HT-29 (cell line): ENCODE measurements at regions not wholly inside any gene's neighbourhood (a gene's known extent, or its start where the extent isn't known, plus 50 kb on each side); places are given as distances from the start of the nearest gene placed in this dataset.
"Not testable (repeated sequence)": the region's sequence is repeated elsewhere in the genome, so short reads cannot be mapped to it uniquely, and the experiment has no call there.

ENCODE experiments used
- DNase-seq: peaks from one replicate; pipeline ENCODE4 v3.0.0-alpha.2; 2015; ENCODE audit warnings: low spot score

DNA sequence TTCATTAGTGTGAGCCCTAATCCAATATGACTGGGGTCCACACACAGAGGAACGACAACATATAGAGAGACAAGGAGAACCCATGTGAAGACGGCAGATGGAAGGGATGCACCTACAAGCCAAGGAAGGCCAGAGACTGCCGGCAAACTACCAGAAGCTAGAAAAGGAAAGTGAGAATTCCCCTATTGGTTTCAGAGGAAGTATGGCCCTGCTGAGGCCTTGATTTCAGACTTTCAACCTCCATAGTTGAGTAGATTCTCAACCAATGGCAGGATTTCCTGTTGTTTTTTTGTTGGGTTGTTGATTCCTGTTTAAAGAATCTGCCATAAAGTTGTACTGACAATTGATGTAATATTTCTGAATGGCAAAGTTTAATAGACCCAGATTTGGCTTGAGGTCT, 241.5 kb downstream of the SATB2 start:
- DNase-seq, result no peak

DNA sequence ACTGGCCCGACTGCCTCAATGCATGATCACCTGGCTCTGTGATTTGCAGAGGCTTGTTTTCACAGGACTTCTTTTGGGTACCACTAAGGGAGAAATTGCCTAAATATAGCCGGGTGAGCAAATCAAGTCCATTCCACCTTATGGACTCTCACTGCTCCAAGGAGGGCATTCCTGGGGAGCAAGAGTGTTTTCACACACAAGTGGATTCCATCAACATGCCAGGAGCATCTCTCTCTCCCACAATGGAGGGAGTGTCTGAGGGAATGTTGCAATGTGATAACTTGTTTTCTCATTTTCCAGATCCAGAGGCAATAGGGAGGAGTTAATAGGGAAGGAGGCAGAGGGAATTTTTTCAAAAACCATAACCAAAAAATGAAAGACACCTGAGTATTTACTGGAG, 250.7 kb downstream of the SATB2 start:
- no peak for DNase-seq

DNA sequence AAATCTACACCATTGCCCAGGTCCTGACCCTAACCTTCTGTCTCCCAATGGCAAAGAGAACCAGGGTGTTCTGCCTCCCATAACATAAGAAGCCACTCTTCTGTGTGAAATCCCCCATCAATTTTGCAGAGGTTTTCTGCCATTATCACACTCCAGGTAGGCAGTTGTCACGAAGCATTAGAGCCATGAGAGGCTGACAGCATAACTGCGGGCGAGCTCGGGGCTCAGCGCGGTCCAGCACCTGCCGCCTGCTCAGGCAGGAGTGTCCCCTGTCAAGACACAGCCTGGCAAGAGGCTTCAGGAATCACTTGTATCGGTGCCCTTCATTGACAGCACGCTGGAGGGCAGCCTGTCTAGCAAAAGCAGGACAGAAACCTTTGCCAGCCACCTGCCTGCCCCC, 251.2 kb downstream of the SATB2 start:
- no peak for DNase-seq

DNA sequence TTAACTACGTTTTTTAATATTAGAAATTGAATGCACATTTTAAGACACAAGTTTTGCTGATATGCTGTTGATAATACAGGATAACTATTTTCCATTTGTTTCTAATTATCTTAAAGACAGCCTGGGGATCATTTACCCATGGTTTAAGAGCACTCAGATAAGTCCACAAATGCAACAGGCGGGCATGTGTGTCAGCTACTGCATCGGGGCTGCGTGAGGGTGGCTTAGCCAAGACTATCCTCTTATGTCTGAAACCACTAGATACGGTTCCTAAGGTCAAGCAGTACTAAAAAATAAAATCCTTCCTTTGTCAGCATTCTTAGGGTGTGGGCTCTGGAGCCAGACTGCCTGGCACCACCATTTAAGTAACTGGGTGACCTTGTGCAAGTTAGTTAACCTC, 254.8 kb downstream of the SATB2 start:
- DNase-seq, result no peak

DNA sequence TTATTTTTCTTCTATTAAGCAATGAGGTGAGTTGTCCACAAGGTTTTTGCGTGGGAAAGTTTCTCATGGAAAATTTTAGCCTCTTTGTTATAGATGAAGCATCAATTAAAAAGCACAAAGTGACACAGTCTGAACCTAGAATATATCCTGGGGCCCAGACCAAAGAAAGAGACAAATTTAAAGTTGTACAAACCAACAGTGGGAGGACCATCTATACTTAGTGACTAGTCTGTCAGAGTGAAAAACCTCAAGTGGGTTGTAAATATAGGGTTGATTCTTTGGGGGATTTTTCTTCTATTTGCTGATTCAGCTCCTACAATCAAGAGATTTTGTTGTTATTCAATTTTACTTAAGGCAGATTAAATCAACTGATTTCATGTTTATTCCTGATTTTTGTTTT, 256.2 kb downstream of the SATB2 start:
- no peak for DNase-seq

DNA sequence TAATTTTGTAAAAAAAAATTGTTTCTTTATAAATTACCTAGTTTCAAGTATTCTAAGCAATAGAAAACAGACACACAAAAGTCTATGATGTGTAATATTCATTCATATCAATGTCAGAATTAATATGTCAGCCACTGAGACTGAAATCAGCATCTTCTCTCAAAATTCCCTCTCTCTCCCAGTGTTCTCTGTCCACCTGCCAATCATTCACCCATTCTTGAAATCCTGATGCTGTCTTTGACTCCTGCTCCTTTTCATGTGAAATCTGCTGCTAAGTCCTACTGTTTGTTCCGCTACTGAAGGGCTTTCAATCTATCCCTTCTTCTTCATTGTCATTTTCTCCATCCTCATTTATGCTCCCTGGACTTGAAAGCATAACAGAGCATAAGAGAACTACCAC, 257.9 kb downstream of the SATB2 start:
- no peak for DNase-seq

DNA sequence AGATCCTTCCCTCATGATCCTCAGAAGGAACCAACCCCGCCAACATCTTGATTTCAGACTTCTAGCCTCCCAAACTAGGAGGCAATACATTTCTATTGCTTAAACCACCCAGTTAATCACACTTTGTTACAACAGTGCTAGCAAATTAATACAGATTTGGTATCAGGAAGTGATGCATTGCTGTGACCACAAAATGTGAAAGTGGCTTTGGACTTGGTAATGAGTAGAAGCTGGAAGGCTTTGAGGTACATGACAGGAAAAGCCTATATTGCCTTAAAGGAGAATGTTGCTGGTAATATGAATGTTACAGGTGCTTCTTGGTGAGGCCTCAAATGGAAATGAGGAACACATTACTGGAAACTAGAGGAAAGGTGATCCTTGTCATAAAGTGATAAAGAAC, 260.3 kb downstream of the SATB2 start:
- DNase-seq, result no peak

DNA sequence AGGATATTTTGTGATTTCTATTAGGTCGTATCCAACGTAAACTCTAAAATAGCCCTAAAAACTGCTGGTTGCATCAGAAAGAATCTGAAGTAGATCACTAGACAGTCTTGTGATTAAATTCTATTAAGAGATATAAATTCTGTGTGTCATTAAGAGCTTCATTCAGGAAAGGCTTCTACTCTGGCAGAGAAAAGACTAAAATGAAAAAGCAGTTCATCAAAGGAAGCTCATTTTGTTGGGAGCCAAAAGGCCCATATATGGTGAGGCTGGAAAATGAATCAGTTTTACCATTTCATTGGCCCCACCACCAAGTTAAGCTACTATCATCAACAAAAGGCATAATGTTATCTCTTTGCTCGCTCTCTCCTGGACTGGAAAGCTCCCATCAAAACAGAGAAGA, 261.1 kb downstream of the SATB2 start:
- no peak for DNase-seq

DNA sequence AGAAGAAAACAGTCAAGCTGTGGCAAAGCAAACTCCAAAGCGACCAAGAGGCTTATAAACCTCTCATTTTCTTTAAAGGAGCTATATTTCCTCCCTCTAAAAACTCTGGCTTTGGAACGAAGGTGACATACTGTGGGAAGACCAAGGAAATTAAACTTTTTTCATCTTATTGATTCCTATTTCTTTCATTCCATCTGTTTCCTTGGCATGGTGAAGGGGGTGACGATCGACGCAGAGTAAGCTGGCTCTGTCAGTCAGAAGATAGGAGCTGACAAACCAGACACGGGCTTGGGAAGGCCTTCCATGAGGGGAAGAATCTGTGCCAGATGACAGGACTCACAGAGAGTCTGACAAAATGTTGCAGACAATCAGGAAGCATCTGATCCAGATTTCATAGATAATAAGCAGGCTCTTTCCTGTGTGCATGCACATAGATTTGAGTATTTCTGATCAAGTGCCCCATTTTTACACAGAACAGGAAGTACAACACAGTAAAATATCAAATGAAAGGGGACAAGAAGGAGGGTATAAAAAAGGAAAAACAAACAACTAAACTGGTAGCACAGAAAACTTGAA, 261.7 kb downstream of the SATB2 start:
- DNase-seq, result no peak

DNA sequence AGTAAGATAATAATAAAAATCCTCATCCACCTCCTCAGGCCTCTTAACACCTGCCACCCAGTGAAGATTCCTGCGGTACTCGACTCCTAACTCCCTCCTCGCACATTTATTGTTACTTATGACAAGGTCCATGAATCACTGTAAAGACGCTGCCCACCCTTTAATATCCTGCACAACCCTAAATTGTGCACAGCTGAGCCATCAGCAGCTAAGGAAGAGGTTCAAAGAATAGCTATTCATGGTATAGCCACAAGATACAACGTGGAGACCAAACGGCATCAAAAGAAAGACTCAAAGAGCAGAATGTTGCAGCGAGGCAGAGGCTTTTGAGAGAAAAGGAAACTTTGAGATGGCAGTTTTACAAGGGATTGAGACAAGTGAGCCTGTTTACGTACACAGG, 266.3 kb downstream of the SATB2 start:
- no peak for DNase-seq

DNA sequence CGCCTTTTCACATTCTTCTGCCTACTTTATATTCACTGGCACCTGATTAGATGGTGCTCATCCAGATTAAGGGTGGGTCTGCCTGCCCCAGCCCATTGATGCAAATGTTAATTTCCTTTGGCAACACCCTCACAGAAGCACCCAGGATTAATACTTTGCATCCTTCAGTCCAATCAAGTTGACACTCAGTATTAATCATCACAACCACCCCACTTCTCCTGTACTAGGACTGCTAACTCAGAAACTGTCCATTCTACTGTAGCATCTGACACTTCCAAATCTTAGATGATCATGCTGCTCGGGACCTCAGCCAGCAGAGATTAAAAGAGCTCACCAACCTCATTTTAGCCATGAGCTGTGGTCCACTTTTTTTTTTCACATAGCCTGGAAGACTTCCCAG, 268.5 kb downstream of the SATB2 start:
- DNase-seq, result no peak

DNA sequence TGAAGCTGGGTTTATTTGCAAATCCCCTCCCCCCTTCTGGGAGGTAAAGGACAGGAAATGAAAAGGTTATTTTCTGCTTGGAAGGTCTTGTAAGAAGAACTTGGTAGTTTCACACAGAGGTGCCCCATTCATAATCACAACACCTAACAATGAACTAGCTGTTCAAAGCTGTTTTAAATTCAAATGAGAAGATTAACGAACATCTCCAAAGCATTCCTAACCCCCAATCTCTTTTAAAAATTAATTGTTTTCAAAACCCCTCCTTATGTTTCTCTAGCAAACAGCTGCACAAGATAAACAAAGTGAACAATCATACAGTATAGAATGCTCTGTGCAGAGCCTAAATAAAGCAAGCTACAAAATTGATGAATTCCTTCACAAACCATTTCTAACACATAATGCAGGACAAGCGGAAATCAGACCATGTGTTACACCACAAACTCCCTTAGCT, 271.4 kb downstream of the SATB2 start:
- DNase-seq, result no peak

DNA sequence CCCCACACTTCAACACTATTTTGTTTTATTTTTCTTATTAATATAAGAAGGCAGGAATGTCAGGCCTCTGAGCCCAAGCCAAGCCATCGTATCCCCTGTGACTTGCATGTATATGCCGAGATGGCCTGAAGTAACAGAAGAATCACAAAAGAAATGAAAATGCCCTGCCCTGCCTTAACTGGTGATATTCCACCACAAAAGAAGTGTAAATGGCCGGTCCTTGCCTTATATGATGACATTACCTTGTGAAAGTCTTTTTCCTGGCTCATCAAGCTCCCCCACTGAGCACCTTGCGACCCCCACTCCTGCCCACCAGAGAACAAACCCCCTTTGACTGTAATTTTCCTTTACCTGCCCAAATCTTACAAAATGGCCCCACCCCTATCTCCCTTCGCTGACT, 272.6 kb downstream of the SATB2 start:
- not testable (repeated sequence) for DNase-seq

DNA sequence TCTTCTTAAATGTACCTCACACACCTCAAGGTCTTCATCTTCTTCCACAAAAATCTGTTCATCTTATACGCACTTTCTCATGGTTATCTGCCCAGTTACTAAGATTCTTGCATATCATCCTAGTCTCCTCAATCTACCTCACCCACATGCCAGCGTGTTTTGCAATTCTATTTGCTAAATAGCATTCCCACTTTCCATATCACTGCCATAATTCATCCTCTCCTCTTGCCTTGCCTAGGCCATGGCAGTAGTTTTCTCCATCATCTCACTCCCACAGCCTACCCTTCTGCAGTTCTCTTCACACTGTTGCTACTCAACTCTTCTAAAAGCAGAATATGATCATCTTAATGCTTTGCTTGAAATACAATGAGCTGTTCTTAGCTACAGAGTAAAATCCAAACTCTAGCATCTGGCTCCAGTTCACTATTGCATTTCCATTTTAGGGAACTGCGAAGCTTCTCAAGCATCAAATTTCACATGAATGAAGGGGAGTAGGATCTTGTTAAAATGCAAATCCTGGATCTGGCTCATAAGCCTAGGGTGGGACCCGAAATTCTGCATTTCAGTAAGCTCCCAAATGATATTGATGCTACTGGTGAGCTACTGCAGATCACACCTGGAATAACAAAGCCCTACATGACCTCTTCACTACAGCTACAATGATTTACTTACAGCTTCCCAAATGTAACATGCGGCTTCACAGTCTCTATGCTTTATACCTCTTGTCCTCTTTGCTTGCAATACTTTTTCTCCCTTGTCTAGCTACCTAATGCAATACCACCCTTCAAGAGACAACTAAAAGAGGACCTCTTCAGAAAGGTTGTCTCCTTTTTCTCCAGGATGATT, 293.9 kb downstream of the SATB2 start:
- no peak for DNase-seq

DNA sequence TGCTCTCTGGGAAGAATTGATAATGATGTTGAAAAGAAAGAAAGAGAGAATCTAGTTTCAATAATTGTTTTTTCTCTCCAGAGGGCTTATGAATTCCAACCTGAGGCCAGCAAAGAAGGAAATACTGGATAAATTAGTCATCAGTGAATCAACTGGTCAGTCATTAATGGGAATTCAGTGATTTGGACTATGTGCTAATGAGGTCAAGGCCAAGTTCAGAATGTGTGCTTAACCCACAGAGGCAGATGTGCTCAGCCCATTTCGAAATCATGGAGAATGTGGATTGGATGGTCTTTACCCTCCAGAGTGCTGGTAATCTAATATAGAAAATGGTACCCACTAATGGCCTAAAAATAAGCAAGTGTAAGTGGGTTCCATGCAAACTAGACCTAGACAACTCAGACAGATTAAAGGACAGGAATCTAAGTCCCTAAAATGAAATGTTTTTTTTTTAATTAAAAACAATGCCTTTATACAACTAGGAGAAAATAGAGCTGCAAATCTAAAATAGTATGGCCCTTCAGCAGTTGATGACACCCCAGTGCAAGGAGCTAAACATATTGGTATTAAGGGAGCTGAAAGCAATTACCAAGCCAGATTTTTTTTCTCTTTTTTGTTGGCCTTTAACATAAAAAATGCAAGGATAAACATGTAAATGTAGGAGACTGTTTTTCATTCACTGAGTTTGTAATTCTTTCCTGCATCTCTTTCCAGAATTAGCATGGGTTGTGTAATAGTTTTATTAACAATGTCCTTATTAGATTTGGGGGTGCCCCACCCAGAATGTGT, 296.9 kb downstream of the SATB2 start:
- DNase-seq, result peak; percentile 8

DNA sequence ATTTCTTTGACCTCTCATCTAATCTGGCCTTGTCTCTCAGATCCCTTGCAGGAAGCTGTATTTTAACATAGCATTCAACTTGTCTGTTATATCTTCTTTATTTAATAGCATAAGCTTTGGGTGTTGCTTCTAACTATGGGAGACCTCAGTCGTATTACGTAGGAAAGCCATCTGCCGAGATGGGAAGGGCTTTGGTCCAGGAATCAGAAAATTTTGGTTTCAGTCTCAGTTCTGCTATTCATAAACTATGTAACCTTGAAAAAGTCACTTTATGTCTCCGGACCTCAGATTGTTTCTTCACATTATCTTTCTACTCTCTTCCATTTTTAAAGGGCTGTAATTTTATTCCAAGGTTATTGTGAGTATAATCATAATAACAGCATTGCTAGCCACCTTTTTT, 297.7 kb downstream of the SATB2 start:
- no peak for DNase-seq

DNA sequence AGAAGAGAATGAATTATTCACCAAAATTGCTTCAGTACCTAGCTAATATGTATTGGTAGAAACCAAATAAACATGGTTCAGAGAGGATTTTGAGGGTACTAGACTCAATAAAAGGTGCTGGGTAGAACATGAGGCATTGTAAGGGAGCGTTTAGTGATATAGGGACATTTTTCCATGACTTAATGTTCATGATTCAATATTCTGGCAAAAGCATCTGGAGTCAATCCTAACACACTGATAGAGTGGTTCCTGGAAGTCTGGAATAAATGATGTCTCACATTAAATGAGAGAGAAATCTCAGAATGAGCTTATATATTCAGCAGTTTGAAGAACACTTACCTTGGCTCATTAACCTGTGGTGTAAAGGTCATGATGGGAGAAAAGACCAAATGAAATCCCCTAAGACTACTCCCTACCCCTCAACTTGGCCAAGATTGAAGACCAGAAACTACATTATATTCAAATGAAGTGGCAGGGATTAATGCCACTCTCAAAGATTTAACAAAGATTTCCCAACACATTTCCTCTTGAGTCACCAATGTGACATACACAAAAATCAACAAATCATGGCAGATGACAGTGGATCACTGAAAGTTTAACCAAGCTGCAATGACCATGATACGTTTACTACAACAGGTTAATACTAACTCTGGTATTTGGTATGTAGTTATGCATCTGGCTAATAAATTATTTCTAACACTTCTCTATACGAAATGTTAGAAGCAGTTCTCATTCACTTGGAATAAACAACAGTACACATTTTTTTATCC, 309.5 kb downstream of the SATB2 start:
- no peak for DNase-seq

DNA sequence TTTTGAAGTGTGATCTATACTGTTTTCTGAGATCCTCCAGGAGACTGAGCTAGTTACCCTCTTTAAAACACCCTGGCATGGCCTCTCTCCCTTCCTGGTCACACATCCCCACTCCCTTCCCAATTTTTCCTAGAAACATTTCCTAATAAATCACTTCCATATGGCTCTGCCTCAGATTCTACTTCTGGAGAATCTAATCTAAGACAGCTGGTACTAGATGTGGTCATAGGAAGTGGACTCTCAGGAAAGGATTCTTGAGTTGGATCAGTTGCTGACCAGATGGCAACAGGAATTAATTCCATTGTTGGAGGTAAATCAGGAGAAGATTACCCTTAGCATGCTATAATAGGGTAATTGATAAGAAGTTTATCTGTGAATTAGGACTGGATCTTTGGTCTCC, 310.5 kb downstream of the SATB2 start:
- DNase-seq, result no peak

DNA sequence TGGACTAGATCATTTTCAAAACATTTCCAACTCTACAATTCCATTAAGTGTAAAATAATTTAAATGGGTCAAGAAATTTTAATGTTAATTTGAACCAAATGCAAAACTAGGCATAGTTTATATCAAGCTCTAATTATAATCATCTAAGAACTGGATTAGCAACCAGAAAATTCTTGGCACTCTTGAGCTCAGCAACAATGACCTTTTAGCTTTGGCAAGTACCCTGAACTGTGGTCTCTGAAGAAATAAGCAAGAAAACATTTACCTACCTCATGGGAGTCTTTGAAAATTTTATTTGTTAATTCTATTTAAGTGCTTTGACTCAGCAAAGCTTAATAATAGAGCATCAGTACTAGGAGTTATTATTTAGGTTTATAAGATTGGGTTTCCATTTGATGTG, 313.2 kb downstream of the SATB2 start:
- no peak for DNase-seq

DNA sequence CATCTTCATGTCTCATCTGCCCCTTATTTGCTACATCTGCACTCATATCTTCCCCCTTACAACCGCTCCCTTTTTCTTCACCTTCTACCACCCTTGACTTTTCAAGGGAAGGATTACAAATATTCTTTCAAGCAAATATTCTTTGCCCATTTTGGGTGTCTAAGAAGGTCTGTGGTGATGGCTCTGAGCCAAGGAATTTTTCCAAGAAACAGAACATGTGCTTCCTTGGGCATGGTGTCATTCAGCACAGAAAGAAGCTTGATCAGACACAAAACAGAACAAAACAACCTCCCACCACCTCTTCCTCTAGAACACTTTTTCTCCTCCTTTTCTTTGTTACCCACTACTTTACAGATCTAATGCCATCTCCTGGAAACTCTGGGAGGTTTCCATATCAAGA, 313.7 kb downstream of the SATB2 start:
- DNase-seq, result no peak

DNA sequence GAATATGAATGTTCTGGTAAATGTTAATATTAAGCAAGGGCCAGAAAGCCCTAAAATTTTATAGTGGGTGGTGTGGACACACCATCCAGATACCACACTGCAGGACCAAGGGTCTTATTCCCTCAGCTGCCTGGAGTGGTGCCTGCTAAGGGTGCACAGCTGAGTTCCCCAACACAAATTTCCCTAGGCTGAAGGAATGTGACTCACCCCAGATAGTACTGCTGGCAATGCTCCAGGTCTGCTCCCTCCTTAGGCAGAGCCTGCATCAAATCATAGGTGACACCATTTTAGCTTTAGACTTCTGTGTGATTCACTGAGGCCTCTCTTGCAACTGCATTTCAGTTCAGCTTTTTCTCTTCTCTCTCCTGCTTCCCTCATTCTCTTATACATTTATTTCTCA, 321.1 kb downstream of the SATB2 start:
- peak; percentile 19 for DNase-seq

DNA sequence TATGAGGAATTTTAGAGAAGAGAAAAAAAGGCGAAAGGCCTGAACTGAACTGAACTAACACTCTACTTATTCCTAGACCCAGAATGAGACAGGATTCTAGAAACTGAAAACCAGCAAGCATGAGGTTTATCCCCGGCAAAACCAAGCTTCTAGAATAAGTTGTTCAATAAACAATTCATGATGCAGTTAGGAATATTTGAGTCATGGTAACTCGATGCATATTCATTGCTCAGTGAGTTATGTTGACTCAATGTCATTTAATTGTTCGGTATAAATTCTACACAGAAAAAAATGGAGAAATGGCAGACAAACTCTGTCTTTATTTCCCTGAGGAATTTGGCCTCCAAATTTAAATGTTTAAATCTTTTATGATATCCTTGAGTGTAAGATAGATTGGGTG, 321.5 kb downstream of the SATB2 start:
- DNase-seq, result no peak
